ENCODE measurements at regions not wholly inside any gene's neighbourhood (a gene's known extent, or its start where the extent isn't known, plus 50 kb on each side); places are given as distances from the start of the nearest gene placed in this dataset.

DNA sequence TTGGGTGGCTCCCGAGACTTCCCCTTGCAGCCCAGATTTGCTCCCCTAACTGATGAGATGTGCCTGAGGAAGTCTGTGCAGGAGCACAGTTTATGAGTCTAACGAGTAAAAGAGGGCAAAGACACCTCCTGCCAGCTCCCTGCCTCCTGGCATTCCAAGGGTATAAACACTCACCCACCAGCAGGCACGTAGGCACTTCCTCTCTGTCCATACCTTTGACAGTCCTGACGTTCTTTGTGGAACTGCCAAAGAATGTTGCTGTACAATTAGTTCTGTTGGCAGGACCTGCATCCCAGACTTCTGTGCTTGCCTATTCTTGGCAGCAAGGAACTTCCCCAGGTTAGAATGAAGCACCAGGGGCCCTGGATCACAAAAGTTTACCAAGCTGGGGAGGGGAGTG, 889.3 kb downstream of the BCL11B start:
- no peaks in the 10 kb centered on the region for H3K4me1 Mint-ChIP-seq (ENCODE audit: unreplicated experiment)
- H3K27ac Mint-ChIP-seq (ENCODE audit: unreplicated experiment), result no peak overlapping the region
- H3K9me3 Mint-ChIP-seq (ENCODE audit: unreplicated experiment), result peaks cover 3% of the 10 kb centered on the region
- peaks cover 4% of the 10 kb centered on the region for H3K36me3 Mint-ChIP-seq (ENCODE audit: low read depth, unreplicated experiment)
- TF ChIP-seq CTCF (IDR thresholded peaks at IDR 0.05; ENCODE audit: unreplicated experiment), result no peak
- H3K4me3 Mint-ChIP-seq (ENCODE audit: unreplicated experiment), result no peak overlapping the region
- H3K27me3 Mint-ChIP-seq (ENCODE audit: unreplicated experiment), result peaks cover 1% of the 10 kb centered on the region
- no peak for DNase-seq (ENCODE audit: low spot score)

DNA sequence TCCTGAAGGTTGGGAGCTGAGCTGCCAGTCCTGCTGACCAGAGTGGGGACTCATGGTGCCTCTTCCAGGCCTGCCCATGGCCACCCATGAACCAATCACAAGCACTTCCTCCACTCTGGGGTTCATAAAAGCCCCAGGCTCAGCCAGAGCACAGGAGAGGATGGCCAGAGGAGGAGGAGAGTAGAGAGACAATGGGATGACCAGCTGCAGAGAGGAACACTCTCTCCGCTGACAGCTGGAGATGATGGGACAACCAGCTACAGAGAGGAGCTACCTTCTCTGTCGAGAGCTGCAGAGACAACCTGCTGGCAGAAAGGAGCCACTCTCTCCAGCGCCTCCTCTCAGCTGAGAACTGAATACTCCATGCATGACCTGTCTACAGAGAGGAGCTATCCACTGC, 886.1 kb downstream of the BCL11B start:
- Mint-ChIP-seq H3K27me3 (ENCODE audit: unreplicated experiment) (peaks cover 1% of the 10 kb centered on the region), H3K4me3 (ENCODE audit: unreplicated experiment) (no peak overlapping the region), H3K9me3 (ENCODE audit: unreplicated experiment) (peaks cover 3% of the 10 kb centered on the region), H3K36me3 (ENCODE audit: low read depth, unreplicated experiment) (peaks cover 4% of the 10 kb centered on the region), H3K27ac (ENCODE audit: unreplicated experiment) (no peak overlapping the region), H3K4me1 (ENCODE audit: unreplicated experiment) (no peaks in the 10 kb centered on the region)
- no peak for DNase-seq (ENCODE audit: low spot score)
- no peak for TF ChIP-seq CTCF (IDR thresholded peaks at IDR 0.05; ENCODE audit: unreplicated experiment)

DNA sequence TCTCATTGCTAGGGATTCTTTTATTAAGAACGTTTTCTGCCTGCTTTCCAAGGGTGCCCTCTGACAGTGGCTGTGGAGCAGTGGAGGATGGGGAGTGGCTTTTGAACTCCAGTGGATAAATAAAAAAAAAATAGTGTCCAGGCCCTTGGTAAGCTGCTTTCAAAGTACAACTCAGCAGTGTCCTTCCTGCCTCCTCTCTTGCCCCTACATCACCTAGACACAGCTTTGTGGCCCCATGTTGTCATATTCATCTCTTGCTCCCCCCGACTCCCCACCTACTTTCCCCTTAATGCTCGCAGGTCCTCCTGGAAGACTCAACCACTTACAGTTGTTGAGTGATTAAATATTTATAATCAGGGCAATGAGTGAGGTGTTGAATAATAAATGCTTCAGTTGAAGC, 880.9 kb downstream of the BCL11B start:
- H3K4me3 Mint-ChIP-seq (ENCODE audit: unreplicated experiment), result no peak overlapping the region
- H3K27me3 Mint-ChIP-seq (ENCODE audit: unreplicated experiment), result no peaks in the 10 kb centered on the region
- H3K9me3 Mint-ChIP-seq (ENCODE audit: unreplicated experiment), result no peaks in the 10 kb centered on the region
- no peaks in the 10 kb centered on the region for H3K4me1 Mint-ChIP-seq (ENCODE audit: unreplicated experiment)
- no peak overlapping the region for H3K27ac Mint-ChIP-seq (ENCODE audit: unreplicated experiment)
- TF ChIP-seq CTCF (IDR thresholded peaks at IDR 0.05; ENCODE audit: unreplicated experiment), result no peak
- H3K36me3 Mint-ChIP-seq (ENCODE audit: low read depth, unreplicated experiment), result no peaks in the 10 kb centered on the region
- no peak for DNase-seq (ENCODE audit: low spot score)

DNA sequence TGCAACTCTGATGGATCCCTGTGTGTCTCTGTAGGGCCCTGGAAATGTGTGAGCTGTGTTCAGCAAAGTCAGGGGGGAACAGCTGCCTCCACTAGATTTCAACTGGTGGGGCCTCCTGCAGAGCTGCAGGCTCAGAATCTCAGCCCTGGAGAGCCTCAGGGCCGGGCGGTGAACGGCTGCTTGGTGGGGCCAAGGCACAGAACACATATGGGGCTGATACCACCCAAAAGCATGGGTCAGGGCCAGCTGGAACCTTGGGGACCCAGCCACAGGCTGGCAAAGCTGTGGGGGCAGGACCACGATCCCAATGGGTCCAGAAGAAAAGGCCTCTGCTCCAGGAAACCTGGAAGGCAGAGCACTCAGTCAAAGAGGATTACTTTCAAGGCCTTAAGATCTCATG, 878.5 kb downstream of the BCL11B start:
- no peaks in the 10 kb centered on the region for H3K9me3 Mint-ChIP-seq (ENCODE audit: unreplicated experiment)
- H3K27ac Mint-ChIP-seq (ENCODE audit: unreplicated experiment), result no peak overlapping the region

GRCh38 chr14:98404811-98405210, 867.2 kb downstream of the BCL11B start:
- Mint-ChIP-seq H3K9me3 (ENCODE audit: unreplicated experiment) (no peaks in the 10 kb centered on the region), H3K27me3 (ENCODE audit: unreplicated experiment) (no peaks in the 10 kb centered on the region), H3K4me3 (ENCODE audit: unreplicated experiment) (no peak overlapping the region), H3K36me3 (ENCODE audit: low read depth, unreplicated experiment) (no peaks in the 10 kb centered on the region), H3K27ac (ENCODE audit: unreplicated experiment) (no peak overlapping the region), H3K4me1 (ENCODE audit: unreplicated experiment) (peaks cover 2% of the 10 kb centered on the region)
- no peak for DNase-seq (ENCODE audit: low spot score)
- no peak for TF ChIP-seq CTCF (IDR thresholded peaks at IDR 0.05; ENCODE audit: unreplicated experiment)

More for the DNA sequence above, 878.5 kb downstream of the BCL11B start:
- H3K4me1 Mint-ChIP-seq (ENCODE audit: unreplicated experiment), result no peaks in the 10 kb centered on the region
- TF ChIP-seq CTCF (IDR thresholded peaks at IDR 0.05; ENCODE audit: unreplicated experiment), result no peak
- no peak for DNase-seq (ENCODE audit: low spot score)
- no peaks in the 10 kb centered on the region for H3K36me3 Mint-ChIP-seq (ENCODE audit: low read depth, unreplicated experiment)
- no peaks in the 10 kb centered on the region for H3K27me3 Mint-ChIP-seq (ENCODE audit: unreplicated experiment)
- H3K4me3 Mint-ChIP-seq (ENCODE audit: unreplicated experiment), result no peak overlapping the region
